H54 (cell line): ENCODE measurements at regions not wholly inside any gene's neighbourhood (a gene's known extent, or its start where the extent isn't known, plus 50 kb on each side); places are given as distances from the start of the nearest gene placed in this dataset.

Experiments used
- DNase-seq: peaks from one replicate; pipeline ENCODE4 v3.0.0; 2011; ENCODE audit warnings: low spot score, mixed read lengths; ENCODE audit not compliant: insufficient read length
- FAIRE-seq: peaks from 3 replicates; lab custom pipeline; 2011; peaks lifted over from hg19 to GRCh38; lab: Jason Lieb, UNC
- POLR2A ChIP-seq: IDR thresholded peaks from 2 replicates; pipeline ENCODE4 v1.6.1; 2011; ENCODE audit warnings: low read depth, mild to moderate bottlenecking, low read length

DNA sequence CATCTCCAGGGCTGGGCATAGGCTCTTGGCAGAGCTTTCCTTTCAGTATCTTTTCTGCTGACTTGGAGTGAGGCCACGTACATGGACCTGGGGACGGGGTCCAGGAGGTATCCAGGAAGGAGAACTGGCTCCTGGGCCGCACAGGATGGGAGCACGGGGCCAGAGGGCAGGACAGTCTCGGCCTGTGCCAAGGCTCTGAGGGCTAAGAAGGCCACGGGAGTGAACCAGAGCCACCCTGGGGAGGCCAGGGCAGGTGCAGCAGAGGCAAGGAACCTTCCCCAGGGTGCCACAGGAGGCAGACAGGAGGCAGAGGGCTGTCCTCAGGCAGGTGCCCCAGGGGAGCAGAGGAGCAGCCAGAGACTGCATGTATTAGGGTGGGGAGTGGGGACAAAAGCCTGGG lies 50.3 kb downstream of the PLXNA1 start:
- DNase-seq (no peak), FAIRE-seq (no peak)
- TF ChIP-seq POLR2A = no peak

DNA sequence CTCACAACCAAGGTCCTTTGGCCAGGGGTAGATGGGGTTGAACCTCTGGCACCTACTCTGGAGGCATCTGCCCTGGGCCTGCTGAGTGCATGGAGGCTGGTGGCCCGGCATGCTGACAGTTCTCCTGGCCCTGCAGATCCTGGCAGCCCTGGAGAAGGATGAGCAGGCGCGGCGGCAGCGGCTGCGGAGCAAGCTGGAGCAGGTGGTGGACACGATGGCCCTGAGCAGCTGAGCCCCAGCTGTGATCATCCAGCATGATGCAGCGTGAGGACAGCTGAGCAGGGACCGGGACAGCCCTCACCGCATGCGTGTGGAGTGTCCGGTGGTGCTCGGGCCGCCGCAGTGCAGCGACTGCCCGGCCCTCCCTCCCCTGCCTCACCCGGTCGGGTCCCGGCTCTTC lies 50.9 kb downstream of the PLXNA1 start:
- FAIRE-seq (no peak), DNase-seq (no peak)
- no peak for TF ChIP-seq POLR2A

DNA sequence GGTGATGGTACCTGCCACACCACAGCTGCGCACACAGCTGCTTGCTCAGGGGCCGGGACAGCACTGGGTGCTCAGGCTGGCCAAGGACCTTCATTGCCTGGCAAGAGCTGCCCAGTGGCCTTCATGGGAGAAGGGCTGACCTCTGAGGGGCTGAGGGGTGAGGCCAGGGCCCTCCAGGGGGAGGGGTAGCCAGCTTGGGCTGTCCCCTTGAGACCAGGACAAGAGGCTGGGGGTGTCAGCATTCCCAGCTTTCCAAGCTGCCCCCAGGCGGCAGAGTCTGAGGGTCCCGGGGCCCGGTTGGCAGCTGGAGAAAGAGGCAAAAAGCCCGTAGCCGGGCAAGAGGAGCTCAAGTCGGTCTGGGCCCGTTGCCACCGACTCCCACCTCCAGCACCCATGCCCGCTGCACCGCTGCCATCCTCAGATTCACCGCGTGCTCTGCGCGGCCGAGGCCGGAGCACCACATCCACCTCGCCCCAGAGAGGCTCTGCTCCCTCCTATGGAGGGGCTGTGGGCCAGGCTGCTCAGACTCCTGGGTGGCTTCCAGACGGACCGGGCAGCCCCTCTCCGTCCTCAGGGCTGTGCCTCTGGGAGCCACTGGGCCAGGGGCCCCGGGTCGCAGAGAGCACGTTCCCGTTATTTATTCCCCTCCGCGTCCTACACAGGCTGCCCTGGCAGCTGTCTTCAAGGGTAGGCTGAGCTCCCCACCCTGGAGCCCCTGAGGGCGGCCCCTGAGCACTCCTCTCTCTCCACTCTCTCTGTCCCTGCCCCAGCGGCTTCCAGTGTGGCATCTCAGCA lies 51.5 kb downstream of the PLXNA1 start:
- no peak for TF ChIP-seq POLR2A
- DNase-seq = no peak
- FAIRE-seq = no peak

DNA sequence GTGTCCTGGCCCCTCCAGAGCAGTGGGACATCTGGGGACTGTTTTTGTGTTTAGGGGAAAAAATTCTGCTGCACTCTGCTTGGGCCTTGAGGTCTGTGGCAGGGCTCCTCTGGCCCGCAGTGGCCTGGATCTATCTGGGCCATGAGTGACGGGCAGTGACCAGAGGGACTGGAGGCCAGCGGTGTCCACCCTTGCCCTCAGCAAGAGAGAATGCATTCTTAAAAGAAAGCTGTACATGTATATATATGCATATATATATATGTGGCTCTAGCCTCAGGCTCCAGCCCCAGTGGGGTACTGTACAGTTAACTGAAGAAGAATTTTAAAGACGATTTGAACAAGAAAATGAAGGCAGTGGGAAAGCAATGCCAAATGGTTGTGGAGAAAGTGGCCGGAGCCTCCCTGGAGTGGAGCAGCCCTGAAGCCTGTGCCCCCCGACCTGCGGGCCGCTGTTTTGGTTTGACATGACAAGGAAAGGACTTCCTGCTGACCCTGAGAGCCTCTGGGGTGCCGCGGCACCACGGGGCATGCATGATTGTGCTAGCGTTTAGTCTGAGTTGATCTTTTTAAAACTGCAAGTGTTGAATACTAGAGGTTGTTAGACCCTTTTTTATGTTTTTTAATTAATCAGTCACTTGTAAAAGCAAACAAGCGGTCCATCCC lies 52.2 kb downstream of the PLXNA1 start:
- FAIRE-seq = no peak
- no peak for TF ChIP-seq POLR2A
- DNase-seq = no peak

DNA sequence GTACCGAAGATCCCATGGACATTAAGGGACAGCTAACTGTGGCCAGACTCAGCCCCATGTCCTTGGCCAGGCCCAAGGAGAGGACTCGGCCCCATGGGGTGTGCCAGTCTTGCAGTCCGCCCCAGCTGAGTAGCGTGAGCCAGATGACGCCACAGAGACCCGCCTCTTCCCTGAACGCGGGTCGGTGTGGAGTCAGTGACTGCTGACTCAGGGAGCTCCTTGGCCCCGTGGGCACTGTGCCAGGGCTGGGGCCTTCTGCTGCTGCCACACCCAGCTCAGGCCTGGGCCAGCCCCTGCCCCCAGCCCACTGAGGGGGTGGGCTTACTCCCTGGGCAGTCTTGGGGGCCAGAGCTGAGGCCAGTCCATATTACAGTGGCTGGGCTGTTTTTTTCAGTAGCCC lies 52.8 kb downstream of the PLXNA1 start:
- TF ChIP-seq POLR2A = no peak
- peak; percentile 98 for DNase-seq
- peak; percentile 71 for FAIRE-seq

DNA sequence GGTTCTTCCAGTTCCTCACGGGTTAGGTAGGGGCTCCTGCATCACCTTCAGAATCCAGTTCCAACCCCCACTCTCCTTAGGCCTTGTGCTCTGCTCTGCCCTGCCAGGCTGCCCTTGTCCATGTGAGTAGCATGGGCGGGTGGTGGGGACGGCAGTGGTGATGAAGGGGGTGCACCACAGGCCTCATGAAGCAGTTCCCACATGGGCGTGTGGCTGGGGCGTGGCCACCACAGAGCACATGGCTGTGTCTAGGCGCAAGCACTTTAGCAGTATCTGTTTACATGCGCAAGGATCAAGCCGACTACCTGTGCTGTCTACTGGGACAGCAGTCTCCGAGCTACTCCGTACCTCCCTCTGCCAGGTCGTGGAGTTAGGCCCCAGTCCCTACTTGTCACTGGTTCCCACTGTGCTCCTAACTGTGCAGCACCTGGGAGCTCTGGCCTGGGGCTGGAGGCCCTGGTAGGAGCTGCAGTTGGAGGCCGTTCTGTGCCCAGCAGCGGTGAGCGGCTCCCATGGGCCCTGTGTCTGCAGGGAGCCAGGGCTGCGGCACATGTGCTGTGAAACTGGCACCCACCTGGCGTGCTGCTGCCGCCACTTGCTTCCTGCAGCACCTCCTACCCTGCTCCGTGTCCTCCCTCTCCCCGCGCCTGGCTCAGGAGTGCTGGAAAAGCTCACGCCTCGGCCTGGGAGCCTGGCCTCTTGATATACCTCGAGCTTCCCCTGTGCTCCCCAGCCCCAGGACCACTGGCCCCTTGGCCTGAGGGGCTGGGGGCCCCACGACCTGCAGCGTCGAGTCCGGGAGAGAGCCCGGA lies 53.5 kb downstream of the PLXNA1 start:
- no peak for FAIRE-seq
- DNase-seq = no peak
- TF ChIP-seq POLR2A = no peak

DNA sequence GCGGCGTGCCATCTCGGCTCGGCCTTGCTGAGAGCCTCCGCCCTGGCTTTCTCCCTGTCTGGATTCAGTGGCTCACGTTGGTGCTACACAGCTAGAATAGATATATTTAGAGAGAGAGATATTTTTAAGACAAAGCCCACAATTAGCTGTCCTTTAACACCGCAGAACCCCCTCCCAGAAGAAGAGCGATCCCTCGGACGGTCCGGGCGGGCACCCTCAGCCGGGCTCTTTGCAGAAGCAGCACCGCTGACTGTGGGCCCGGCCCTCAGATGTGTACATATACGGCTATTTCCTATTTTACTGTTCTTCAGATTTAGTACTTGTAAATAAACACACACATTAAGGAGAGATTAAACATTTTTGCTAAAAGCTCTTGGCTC lies 54.1 kb downstream of the PLXNA1 start:
- no peak for FAIRE-seq

DNA sequence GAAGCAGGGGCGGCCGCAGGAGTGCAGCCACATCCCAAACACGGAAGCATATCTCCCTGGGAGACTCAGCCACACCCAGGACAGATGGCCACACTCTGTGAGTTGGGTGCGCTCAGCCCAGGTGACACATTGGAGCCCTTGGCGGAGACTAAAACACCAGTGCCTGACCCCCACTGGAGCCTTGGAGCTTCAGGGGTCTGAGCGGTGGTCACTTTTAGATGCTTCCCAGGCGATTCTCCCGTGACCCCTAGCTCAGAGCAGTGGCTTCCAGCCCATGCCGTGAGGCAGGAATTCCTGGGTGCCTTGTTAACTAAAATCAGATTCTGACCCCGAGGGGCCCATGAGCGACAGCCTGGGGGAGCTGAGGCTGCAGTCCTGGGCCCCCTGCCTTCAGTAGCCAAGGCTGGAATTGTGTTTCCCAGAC lies 54.5 kb downstream of the PLXNA1 start:
- FAIRE-seq (no peak), DNase-seq (no peak)
- no peak for TF ChIP-seq POLR2A

More for the DNA sequence above, 54.1 kb downstream of the PLXNA1 start:
- no peak for TF ChIP-seq POLR2A
- no peak for DNase-seq

DNA sequence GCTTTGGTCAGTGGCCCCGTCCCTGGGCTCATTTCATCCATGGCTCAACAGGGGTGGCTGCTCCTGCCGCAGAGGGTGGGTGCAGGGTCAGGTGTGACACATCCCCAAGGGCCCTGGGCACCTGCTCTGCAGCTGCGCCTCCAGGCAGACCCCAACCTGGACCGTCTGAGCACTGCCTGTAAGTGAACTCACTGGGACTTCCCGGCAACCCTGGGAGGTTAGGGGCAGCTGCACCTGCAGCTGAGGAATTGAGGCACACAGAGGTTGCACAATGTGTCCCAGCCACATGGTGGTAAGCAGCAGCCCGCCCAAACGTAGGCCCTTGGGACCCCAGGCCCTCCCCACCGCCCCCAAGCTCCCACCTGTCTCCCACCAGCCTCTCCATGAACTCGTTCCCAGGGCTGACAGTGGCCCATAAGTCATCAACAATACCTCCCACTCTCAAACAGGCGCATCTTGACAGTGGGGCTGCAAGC lies 55.1 kb downstream of the PLXNA1 start:
- TF ChIP-seq POLR2A = no peak
- DNase-seq (no peak), FAIRE-seq (no peak)

DNA sequence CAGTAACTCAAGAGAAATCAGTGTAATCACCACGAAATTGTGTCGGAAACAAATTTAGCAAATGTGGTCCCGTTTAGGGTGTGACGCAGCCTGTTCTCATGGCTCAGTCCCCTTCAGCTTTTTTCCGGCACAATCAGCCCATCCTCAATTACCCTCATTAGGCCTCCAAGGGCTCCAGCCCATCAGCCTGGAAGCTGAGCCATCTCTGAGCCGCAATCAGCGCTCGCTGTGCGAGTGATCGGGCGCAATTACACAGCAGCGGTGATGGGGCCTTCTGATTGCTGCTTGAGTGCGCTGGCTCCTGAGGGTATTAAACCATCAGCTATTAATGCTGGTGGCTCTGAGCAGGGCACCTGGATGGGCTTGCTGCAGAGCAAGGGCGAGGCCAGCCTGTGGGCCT lies 55.6 kb downstream of the PLXNA1 start:
- DNase-seq (no peak), FAIRE-seq (no peak)
- TF ChIP-seq POLR2A = no peak

DNA sequence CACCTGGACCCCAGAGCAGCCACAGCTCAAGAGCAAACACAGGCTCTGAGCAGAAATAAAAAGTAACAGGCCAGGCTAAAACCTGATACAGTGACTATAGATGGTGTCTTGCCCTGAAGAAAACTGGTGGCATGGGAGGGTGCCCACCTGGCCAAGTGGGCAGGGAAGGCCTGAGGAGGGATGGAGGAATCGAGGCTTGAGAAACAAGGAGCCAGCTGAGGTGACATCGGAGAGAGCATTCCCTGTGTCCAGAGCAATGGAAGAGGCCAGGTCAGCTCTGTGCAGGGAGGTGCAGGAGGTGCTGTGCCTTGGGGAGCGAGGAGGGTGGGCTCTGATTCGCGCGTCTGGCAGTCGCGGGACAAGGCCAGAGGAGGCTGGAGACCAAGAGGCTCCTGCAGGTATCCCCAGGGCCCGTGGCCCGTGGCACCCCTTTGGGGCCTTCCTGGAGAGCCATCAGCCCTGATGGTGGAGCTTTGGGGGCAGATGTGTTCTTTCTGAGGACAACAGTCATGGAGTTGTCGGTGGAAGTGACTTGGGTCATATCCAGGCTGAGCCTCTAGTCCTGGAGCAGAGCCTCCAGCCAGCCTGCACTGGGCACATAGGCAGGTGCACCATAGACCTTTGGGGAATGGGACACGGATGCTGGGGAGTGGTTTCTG lies 56.1 kb downstream of the PLXNA1 start:
- TF ChIP-seq POLR2A = no peak
- no peak for DNase-seq
- FAIRE-seq = no peak

DNA sequence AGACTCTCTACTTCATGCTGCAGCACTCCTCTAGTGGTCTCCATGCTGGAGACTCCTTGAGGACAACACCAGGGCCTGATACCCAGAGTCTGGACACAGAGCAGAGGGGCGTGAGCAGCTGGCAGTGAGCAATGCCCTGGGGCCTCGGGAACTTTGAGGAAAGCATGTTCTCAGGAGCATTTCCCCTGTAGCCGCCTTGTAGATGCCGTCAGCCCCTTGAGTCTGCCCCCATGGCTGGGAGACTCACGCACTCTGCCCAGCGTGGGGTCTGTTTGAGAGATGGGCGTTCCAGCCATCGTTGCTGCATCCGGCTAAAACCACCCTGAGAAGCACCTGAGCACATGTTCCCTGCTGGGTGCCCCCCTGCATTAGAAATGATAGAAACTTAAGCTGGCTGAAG lies 56.8 kb downstream of the PLXNA1 start:
- no peak for TF ChIP-seq POLR2A
- FAIRE-seq (no peak), DNase-seq (no peak)

DNA sequence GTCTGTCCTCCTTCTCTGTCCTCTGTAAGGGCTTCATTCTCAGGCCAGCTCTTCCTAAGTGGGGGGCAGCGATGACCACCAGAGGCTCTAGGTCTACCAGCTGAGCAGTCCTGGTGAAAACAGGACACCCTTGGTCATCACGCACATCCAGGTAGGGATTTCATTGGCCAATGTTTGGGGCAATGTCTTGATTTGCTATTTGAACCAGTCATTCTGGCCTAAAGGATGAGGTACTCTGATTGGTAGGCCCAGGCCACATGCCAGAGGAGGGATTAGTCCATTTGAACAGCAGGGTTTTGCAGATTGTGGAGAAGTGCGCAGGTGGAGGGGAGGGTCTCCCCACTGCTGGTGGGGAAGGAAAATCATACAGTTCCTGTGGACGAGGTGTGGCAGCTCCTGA lies 57.3 kb downstream of the PLXNA1 start:
- FAIRE-seq (no peak), DNase-seq (no peak)
- no peak for TF ChIP-seq POLR2A
